ENCODE measurements at regions not wholly inside any gene's neighbourhood (a gene's known extent, or its start where the extent isn't known, plus 50 kb on each side); places are given as distances from the start of the nearest gene placed in this dataset.

- TF ChIP-seq, protein P1, sequence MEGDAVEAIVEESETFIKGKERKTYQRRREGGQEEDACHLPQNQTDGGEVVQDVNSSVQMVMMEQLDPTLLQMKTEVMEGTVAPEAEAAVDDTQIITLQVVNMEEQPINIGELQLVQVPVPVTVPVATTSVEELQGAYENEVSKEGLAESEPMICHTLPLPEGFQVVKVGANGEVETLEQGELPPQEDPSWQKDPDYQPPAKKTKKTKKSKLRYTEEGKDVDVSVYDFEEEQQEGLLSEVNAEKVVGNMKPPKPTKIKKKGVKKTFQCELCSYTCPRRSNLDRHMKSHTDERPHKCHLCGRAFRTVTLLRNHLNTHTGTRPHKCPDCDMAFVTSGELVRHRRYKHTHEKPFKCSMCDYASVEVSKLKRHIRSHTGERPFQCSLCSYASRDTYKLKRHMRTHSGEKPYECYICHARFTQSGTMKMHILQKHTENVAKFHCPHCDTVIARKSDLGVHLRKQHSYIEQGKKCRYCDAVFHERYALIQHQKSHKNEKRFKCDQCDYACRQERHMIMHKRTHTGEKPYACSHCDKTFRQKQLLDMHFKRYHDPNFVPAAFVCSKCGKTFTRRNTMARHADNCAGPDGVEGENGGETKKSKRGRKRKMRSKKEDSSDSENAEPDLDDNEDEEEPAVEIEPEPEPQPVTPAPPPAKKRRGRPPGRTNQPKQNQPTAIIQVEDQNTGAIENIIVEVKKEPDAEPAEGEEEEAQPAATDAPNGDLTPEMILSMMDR (IDR thresholded peaks at IDR 0.05), result no peak
- no peak for TF ChIP-seq EP300 (IDR thresholded peaks at IDR 0.05)
These were observed 80.9 kb upstream of the GRIK2 start for GRCh38 chr6:101312652-101313051.

Data from gastroesophageal sphincter (tissue), 3 donors.